GM20431 (cell line): ENCODE measurements at regions not wholly inside any gene's neighbourhood (a gene's known extent, or its start where the extent isn't known, plus 50 kb on each side); places are given as distances from the start of the nearest gene placed in this dataset.

Source experiments
- in situ Hi-C: fragments of 300-500 bp; cut with MseI, MboI; formaldehyde crosslinking; loops from one replicate; pipeline ENCODE4 v1.15.0; 2020; ENCODE audit warnings: low sequenced_read_pairs; ENCODE audit not compliant: unreplicated experiment

DNA sequence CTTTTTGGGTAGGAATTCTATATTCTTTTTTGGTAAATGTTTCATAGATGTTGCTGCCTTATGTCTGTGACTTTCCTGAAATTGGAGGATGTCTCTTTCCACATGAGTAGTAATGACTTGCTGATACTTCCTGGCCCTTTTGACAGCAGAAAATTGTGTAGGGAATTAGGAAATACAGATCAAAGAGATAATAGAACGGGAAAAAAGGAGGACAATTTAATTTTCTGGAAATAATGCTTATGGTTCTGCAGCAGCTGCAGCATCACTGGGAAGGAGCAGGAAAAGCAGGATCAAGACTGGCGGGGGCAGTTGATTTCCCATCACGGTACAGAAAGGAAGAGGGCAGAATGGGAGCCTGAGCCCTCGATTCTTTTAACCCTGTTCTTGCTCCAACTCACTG lies 68.8 kb upstream of the PZP start:
- in situ Hi-C loops = no loop called here

DNA sequence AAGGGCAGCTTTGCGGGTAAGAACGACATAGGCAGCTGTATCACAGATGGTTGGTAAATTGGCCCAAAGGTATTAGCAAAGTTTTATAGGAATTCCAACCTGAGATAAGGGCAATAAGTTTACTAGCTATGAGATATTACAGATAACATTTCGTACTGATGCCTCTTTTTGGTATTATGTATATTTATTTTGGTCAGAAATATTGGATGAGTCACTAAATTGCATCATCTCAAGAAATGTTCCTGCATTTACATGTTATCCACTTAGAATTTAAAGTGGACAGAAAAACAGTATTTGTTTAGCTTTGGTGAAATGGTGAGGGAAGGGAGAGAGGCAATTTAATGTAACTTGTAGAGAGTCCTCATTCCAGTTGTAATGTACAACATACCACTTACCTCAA lies 65.1 kb upstream of the PZP start:
- in situ Hi-C loops = no loop called here

DNA sequence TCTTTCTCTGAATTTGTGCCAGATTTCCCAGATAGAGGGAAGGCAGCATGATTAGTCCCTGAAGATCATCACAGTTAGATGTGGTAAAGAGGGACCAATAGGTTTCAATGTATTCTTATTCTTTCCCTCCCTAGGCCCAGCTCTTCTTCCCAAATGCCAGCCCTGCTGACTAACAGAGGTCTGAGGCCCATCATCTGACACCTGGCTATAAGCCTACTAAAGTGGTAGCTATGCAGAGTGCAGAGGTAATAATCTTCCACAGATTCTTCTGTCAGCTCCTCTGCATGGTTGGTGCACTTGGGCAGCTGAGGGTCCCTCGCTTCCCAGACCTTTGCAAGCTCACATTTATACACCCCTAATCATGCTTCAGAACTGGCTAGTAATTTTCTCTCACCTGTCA lies 63.7 kb upstream of the PZP start:
- in situ Hi-C loops = no loop called here

DNA sequence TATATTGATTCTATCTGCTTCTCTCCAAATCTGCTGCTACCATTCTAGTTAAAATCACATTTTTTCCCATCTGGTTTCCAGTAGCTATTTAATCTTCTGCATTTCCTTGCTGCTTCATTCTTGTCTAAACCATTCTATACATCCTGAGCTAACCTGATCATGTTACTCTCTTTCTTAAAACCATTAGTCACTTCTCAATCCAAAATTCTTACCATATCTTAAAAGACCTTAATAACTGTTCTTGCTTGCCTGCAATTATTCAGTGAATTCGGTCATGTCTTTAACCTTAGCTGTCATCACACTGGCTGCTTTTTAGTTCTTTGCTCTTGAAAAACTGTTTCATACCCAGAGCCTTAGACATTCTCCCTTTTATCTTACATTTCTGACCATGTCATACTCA lies 56.4 kb upstream of the PZP start:
- in situ Hi-C loops = no loop called here

DNA sequence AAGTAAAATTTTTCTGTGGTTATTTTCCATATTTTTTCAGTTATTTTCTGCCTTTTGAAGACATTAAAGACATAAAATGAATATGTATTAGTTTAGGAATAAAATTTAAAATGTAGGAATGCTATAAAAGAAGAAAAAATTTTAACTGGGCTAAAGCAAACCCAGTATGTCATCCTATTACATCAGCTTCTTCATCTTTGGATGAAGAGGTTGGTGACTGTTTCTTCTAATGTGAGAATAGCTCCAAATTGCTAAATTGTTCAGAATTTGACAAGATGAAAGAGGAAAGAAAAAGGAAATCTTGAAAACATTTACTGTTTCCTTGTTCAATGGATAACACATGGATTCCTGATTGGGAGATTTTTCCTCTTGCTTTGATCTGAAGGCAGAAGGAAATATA lies 52.7 kb upstream of the PZP start:
- in situ Hi-C loops = no loop called here

DNA sequence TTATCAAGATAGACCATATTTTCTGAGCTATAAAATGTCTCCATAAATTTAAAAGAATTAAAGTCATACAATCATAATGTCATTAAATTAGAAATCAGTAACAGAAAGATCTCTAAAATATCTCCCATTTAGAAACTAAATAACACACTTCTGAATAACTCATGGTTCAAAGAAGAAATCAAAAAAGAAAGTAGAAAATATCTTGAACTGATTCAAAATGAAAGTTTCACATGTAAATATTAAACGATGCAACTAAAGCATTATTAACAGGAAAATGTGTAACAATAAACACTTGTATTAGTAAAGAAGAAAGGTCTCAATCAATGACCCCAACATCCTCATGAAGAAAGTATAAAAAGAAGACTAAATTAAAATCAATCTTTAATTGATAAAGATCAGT lies 50.5 kb upstream of the PZP start:
- in situ Hi-C loops = no loop called here
